Peyer's patch (tissue), 4 donors: ENCODE measurements at regions not wholly inside any gene's neighbourhood (a gene's known extent, or its start where the extent isn't known, plus 50 kb on each side); places are given as distances from the start of the nearest gene placed in this dataset.
"Not testable (repeated sequence)": the region's sequence is repeated elsewhere in the genome, so short reads cannot be mapped to it uniquely, and the experiment has no call there.

Experiments
- DNase-seq, 3 donors: peaks; one replicate each; pipeline ENCODE4 v3.0.0-alpha.2; 2017 to 2019
- H3K27ac ChIP-seq, 4 donors: fragments of 200-600 bp; sonication (generic); one replicate each; pipeline ENCODE4 v1.5.1; 2016 to 2019
- H3K27me3 ChIP-seq, 2 donors: fragments of 200-600 bp; sonication (generic); one replicate each; pipeline ENCODE4 v1.5.1; 2019
- H3K36me3 ChIP-seq, 3 donors: fragments of 200-600 bp; sonication (generic); one replicate each; pipeline ENCODE4 v1.5.1; 2016 to 2019
- H3K4me1 ChIP-seq, 4 donors: fragments of 200-600 bp; sonication (generic); one replicate each; pipeline ENCODE4 v1.5.1; 2016 to 2019
- H3K4me3 ChIP-seq, 4 donors: fragments of 200-600 bp; sonication (generic); 1 replicate in 3 of 4; 2 replicates in 1 of 4; pipeline ENCODE4 v1.5.1; 2016 to 2019; ENCODE audit warnings: mild to moderate bottlenecking in 1 of 4
- H3K9me3 ChIP-seq, 4 donors: fragments of 200-600 bp; sonication (generic); one replicate each; pipeline ENCODE4 v1.5.1; 2016 to 2019; ENCODE audit warnings: mild to moderate bottlenecking in 1 of 4
- POLR2A ChIP-seq, 2 donors: fragments of 450-650 bp; IDR thresholded peaks; one replicate each; pipeline ENCODE4 v1.5.1; 2017; ENCODE audit warnings: antibody characterized with exemption in 2 of 2, mild to moderate bottlenecking in 2 of 2, moderate library complexity in 2 of 2
- TF ChIP-seq, protein P1 (sequence below), 6 experiments: fragments of 450-650 bp in 4 of 6; fragments of 200-600 bp in 2 of 6; sonication (generic) in 1 of 6; IDR thresholded peaks; one replicate each; pipeline ENCODE4 v1.5.1; 2017 to 2019; ENCODE audit warnings: antibody characterized with exemption in 6 of 6, mild to moderate bottlenecking in 3 of 6, moderate library complexity in 1 of 6

DNA sequence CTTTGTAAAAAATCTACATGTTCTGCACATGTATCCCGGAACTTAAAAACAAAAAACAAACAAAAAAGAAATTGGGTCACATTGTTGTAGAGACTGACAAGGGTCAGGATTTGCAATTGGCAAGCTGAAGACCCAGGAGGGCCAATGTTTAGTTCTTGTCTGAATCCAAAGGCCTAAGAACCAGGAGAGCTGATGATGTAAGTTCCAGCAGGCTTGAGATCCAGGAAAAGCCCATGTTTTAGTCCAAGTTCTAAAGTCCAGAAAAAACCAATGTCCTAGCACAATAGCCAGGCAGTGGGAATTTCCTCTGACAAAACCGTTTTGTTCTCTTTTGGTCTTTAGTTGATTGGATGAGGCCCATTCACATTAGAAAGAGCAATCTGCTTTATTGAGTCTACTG, 244.9 kb downstream of the DMAC1 start:
- no peak overlapping the region for H3K4me3 ChIP-seq
- H3K9me3 ChIP-seq = no peaks in the 10 kb centered on the region
- H3K27me3 ChIP-seq = no peaks in the 10 kb centered on the region
- no peak for DNase-seq
- no peaks in the 10 kb centered on the region for H3K4me1 ChIP-seq
- no peak overlapping the region for H3K27ac ChIP-seq
- H3K36me3 ChIP-seq = no peaks in the 10 kb centered on the region
- TF ChIP-seq, protein P1, sequence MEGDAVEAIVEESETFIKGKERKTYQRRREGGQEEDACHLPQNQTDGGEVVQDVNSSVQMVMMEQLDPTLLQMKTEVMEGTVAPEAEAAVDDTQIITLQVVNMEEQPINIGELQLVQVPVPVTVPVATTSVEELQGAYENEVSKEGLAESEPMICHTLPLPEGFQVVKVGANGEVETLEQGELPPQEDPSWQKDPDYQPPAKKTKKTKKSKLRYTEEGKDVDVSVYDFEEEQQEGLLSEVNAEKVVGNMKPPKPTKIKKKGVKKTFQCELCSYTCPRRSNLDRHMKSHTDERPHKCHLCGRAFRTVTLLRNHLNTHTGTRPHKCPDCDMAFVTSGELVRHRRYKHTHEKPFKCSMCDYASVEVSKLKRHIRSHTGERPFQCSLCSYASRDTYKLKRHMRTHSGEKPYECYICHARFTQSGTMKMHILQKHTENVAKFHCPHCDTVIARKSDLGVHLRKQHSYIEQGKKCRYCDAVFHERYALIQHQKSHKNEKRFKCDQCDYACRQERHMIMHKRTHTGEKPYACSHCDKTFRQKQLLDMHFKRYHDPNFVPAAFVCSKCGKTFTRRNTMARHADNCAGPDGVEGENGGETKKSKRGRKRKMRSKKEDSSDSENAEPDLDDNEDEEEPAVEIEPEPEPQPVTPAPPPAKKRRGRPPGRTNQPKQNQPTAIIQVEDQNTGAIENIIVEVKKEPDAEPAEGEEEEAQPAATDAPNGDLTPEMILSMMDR (IDR thresholded peaks at IDR 0.05) = no peak
- no peak for TF ChIP-seq POLR2A (IDR thresholded peaks at IDR 0.05)

DNA sequence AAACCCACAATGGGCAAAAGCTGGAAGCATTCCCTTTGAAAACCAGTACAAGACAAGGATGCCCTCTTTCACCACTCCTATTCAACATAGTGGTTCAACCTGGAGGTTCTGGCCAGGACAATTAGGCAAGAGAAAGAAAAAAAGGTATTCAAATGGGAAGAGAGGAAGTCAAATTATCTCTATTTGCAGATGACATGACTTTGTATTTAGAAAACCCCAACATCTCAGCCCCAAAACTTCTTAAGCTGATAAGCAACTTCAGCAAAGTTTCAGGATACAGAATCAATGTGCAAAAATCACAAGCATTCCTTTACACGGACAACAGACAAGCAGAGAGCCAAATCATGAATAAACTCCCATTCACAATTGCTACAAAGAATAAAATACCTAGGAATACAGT, 246.9 kb downstream of the DMAC1 start:
- H3K27ac ChIP-seq, H3K27me3 ChIP-seq, H3K9me3 ChIP-seq, H3K4me1 ChIP-seq, H3K36me3 ChIP-seq, DNase-seq, H3K4me3 ChIP-seq: not testable (repeated sequence)

DNA sequence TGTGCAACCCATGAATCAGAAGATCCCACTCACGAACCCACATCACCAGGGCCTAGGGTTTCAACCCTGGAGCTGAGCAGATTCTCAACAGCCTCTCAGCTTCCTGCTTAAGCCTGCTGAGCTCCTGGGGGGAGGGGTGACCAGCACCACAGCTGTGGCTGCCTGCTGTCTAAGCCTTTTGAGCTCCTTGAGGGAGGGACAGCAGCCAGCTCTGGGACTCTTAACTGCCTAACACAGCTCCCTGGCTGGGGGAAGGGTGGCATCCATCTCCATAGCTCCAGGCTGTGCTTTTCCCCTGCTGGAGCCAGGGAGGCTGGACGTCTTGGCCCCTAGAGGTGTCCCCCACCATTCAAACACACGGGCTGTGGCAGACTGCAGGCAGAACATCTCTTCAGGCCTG, 250.3 kb downstream of the DMAC1 start:
- Histone ChIP-seq H3K4me3 (no peak overlapping the region), H3K9me3 (no peaks in the 10 kb centered on the region), H3K4me1 (no peaks in the 10 kb centered on the region), H3K36me3 (no peaks in the 10 kb centered on the region), H3K27me3 (no peaks in the 10 kb centered on the region), H3K27ac (no peak overlapping the region)
- DNase-seq = peak in 1 of 3 donors; percentile 46
- TF ChIP-seq POLR2A (IDR thresholded peaks at IDR 0.05) = no peak
- TF ChIP-seq, protein P1 (IDR thresholded peaks at IDR 0.05) = no peak

DNA sequence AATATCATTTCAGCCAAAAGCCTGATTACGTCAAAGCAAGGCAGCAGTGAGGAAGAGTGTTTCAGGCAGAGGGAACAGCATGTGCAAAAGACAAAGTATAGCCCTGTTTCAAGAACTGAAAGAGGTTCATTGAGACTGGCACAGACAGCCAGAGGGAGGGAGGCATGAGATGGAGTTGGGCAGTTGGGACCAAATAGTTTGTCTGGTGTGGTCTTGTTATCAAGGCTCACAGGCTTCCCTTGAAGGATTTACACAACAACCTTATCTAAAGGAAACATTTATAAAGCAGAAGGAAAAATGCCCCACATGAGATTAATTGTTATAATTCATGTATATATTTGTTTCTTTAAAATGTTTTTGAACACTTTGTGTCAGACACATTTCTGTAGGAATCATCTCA, 253.3 kb downstream of the DMAC1 start:
- no peak overlapping the region for H3K27ac ChIP-seq

DNA sequence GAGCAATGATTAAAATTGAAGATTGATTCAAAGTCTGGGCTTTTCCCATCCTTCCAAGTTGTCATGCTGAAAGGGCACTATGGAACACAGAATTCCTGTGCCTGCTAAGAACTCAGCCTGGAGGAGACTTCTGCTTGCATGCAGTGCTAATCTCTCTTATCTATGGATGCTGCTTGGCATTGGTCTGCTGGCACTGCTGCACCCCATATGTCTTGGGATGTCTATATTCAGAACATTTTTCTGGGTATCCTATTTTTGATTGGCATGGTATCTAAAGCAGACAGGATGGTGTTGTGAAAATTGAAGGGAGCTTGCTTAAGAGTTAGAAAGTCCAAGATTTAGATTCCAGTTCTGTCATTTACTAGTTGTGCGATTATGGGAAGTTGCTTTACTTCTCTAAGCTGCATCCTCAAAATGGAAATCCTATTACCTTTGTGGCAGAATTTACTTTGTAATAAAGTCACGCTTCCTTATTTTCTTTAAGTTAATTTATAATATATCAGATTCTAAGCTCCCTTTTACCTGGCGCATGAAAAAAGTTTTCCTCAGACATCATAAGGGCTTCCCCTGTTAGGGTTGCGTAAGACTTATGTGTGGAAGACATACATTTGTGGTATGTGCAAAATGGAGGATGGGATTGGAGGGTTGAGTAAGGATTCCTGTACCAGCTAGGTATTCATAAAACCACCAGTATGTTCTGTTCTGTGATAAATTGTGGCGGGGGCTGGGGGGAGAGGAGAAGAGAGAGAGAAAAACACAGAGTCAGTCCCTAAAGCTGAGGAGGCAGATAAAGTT, 254.0 kb downstream of the DMAC1 start:
- no peak for DNase-seq
- no peaks in the 10 kb centered on the region for H3K4me1 ChIP-seq
- no peaks in the 10 kb centered on the region for H3K9me3 ChIP-seq
- H3K36me3 ChIP-seq = no peaks in the 10 kb centered on the region
- TF ChIP-seq, protein P1 (IDR thresholded peaks at IDR 0.05) = no peak
- no peak for TF ChIP-seq POLR2A (IDR thresholded peaks at IDR 0.05)
- no peak overlapping the region for H3K27ac ChIP-seq
- no peaks in the 10 kb centered on the region for H3K27me3 ChIP-seq
- no peak overlapping the region for H3K4me3 ChIP-seq

More for the DNA sequence above, 253.3 kb downstream of the DMAC1 start:
- no peaks in the 10 kb centered on the region for H3K27me3 ChIP-seq
- H3K9me3 ChIP-seq = no peaks in the 10 kb centered on the region
- no peak overlapping the region for H3K4me3 ChIP-seq
- H3K4me1 ChIP-seq = no peaks in the 10 kb centered on the region
- no peaks in the 10 kb centered on the region for H3K36me3 ChIP-seq
- TF ChIP-seq, protein P1 (IDR thresholded peaks at IDR 0.05) = no peak
- TF ChIP-seq POLR2A (IDR thresholded peaks at IDR 0.05) = no peak
- DNase-seq = no peak

DNA sequence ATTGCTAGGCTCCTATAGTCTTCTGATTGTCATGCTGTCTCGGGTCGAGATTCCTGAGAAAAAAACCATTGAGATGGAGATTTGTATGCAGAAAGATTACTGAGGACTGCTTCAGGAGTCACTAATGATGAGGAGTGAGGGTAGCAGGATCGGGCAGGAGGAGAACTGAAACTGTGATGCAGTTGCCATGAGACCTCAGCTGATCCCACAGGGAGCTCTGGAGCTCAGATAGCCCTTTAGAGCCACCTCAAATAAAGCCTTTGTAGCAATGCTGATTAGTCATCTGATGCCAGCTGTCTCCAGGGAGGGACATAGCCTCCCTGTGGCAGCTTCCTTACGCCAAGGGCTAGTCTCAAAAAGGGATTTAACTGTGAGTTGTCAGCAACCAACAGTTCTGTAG, 256.9 kb downstream of the DMAC1 start:
- no peak for DNase-seq
- no peaks in the 10 kb centered on the region for H3K27me3 ChIP-seq
- no peaks in the 10 kb centered on the region for H3K4me1 ChIP-seq
- H3K36me3 ChIP-seq = no peaks in the 10 kb centered on the region
- TF ChIP-seq, protein P1 (IDR thresholded peaks at IDR 0.05) = no peak
- no peak for TF ChIP-seq POLR2A (IDR thresholded peaks at IDR 0.05)
- no peak overlapping the region for H3K4me3 ChIP-seq
- no peak overlapping the region for H3K27ac ChIP-seq
- no peaks in the 10 kb centered on the region for H3K9me3 ChIP-seq
